Renal cortex interstitium (tissue), 11 donors: ENCODE measurements at regions not wholly inside any gene's neighbourhood (a gene's known extent, or its start where the extent isn't known, plus 50 kb on each side); places are given as distances from the start of the nearest gene placed in this dataset.
"Not testable (repeated sequence)": the region's sequence is repeated elsewhere in the genome, so short reads cannot be mapped to it uniquely, and the experiment has no call there.

Source experiments
- DNase-seq, 11 donors: peaks; one replicate each; pipeline ENCODE4 v3.0.0-alpha.2; 2013; ENCODE audit warnings: low read depth in 9 of 11, low spot score in 4 of 11; ENCODE audit errors: extremely low read depth in 1 of 11

- DNase-seq, result peak in 1 of 11 donors; percentile 3
These were observed 645.6 kb upstream of the CBLB start for GRCh38 chr3:106514431-106514830.

GRCh38 chr3:106518516-106518915, 649.7 kb upstream of the CBLB start:
- no peak for DNase-seq

GRCh38 chr3:106522397-106522796, 653.6 kb upstream of the CBLB start:
- DNase-seq, result no peak

- DNase-seq, result no peak
These were observed 660.1 kb upstream of the CBLB start for GRCh38 chr3:106528932-106529331.

GRCh38 chr3:106529738-106530137, 660.9 kb upstream of the CBLB start:
- DNase-seq, result no peak

GRCh38 chr3:106530367-106530766, 661.6 kb upstream of the CBLB start:
- no peak for DNase-seq

- not testable (repeated sequence) for DNase-seq
These were observed 663.0 kb upstream of the CBLB start for GRCh38 chr3:106531771-106532329.

- DNase-seq, result no peak
These were observed 664.4 kb upstream of the CBLB start for GRCh38 chr3:106533093-106533787.

- no peak for DNase-seq
These were observed 665.0 kb upstream of the CBLB start for GRCh38 chr3:106533788-106534160.

- DNase-seq, result no peak
These were observed 665.4 kb upstream of the CBLB start for GRCh38 chr3:106534206-106534605.

- DNase-seq, result no peak
These were observed 671.9 kb upstream of the CBLB start for GRCh38 chr3:106540743-106541142.

- no peak for DNase-seq
These were observed 673.4 kb upstream of the CBLB start for GRCh38 chr3:106542101-106542769.

GRCh38 chr3:106552351-106553043, 683.7 kb upstream of the CBLB start:
- DNase-seq, result no peak

- no peak for DNase-seq
These were observed 691.7 kb upstream of the CBLB start for GRCh38 chr3:106560451-106560966.

- no peak for DNase-seq
These were observed 697.5 kb upstream of the CBLB start for GRCh38 chr3:106566277-106566676.

- no peak for DNase-seq
These were observed 701.6 kb upstream of the CBLB start for GRCh38 chr3:106570426-106570825.

GRCh38 chr3:106573605-106574004, 704.8 kb upstream of the CBLB start:
- no peak for DNase-seq

- DNase-seq, result no peak
These were observed 706.2 kb upstream of the CBLB start for GRCh38 chr3:106575029-106575428.

- DNase-seq, result no peak
These were observed 708.4 kb upstream of the CBLB start for GRCh38 chr3:106577241-106577640.

GRCh38 chr3:106578911-106579310, 710.1 kb upstream of the CBLB start:
- no peak for DNase-seq
